Activated CD8-positive, alpha-beta T cell treated with anti-CD3 and anti-CD28 coated beads, Interleukin-2, amount 10 ng/mL, durations not matched to agents 7 days and 5 days (primary cell): ENCODE measurements at regions not wholly inside any gene's neighbourhood (a gene's known extent, or its start where the extent isn't known, plus 50 kb on each side); places are given as distances from the start of the nearest gene placed in this dataset.

ENCODE experiments used
- ATAC-seq: fragments of 150-1000 bp; cut with Tn5 transposase; one replicate; pipeline ENCODE4 v1.10.0; 2021; ENCODE audit warnings: moderate library complexity
- CTCF ChIA-PET: fragments of 350-600 bp; sonication (Branson Sonifier 250); formaldehyde crosslinking; loops from one replicate; lab custom pipeline; 2021; ENCODE audit warnings: antibody characterized with exemption; lab: Charles Lee
- POLR2A ChIA-PET: fragments of 350-600 bp; sonication (Branson Sonifier 250); formaldehyde crosslinking; loops from one replicate; lab custom pipeline; 2021; ENCODE audit warnings: antibody characterized with exemption; lab: Charles Lee
- DNase-seq: peaks from one replicate; pipeline ENCODE4 v3.0.0-alpha.2; 2020
- H3K27ac Mint-ChIP-seq: one replicate; pipeline ENCODE4 v1.8.0; 2021; ENCODE audit warnings: mild to moderate bottlenecking, mixed read lengths
- H3K27me3 Mint-ChIP-seq: one replicate; pipeline ENCODE4 v1.8.0; 2021; ENCODE audit warnings: low read depth, mixed read lengths
- H3K36me3 Mint-ChIP-seq: one replicate; pipeline ENCODE4 v1.8.0; 2021; ENCODE audit warnings: low read depth, mixed read lengths
- H3K4me1 Mint-ChIP-seq: one replicate; pipeline ENCODE4 v1.8.0; 2021; ENCODE audit warnings: low read depth, mixed read lengths
- H3K4me3 Mint-ChIP-seq: one replicate; pipeline ENCODE4 v1.8.0; 2021; ENCODE audit warnings: mild to moderate bottlenecking, mixed read lengths
- H3K9me3 Mint-ChIP-seq: one replicate; pipeline ENCODE4 v1.8.0; 2022; ENCODE audit warnings: mixed read lengths; ENCODE audit not compliant: insufficient read depth

DNA sequence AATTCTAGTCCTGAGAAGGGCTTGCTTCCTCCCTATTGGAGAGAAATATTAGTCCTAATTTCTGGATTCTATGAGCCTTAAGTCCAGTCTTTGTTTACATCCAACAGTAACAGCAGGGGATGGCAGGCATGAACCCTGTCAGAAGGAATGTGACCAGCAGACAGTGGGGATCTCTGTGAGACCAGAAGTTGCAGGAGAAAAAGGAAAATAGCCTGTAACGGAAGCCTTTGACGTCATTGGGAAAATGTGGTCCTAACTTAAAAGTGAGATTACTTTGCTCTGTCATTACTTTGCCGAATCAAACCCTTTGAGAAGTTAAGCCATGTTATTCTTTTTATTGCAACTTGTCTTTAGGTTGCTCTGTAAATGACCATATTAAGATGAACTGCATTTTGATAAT is 218.2 kb upstream of the PRICKLE1 start:
- POLR2A ChIA-PET: no interaction called here
- Mint-ChIP-seq H3K4me1 (no peaks in the 10 kb centered on the region), H3K27me3 (no peaks in the 10 kb centered on the region), H3K9me3 (no peaks in the 10 kb centered on the region), H3K27ac (no peak overlapping the region), H3K36me3 (no peaks in the 10 kb centered on the region), H3K4me3 (no peak overlapping the region)
- CTCF ChIA-PET: no interaction called here
- no peak for ATAC-seq
- DNase-seq: no peak

DNA sequence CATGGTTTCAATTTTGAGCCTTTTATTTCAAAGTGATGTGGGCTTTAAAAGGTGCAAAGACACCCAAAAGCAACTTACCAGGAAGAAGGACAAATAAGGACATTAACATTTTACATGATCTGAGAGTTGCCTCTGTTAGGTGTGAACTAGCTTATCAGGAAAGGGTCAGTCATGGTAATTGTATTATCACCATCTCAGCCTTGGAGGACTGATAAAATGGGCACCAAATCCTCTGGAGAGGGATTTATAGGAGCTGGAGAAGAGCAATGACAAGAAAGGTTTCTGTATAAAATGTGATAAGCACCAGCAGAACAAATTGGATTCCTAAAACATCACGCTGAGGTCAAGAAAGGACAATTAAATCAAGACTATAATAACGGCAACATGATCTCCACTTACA is 217.7 kb upstream of the PRICKLE1 start:
- Mint-ChIP-seq H3K4me3 (no peak overlapping the region), H3K36me3 (no peaks in the 10 kb centered on the region), H3K4me1 (no peaks in the 10 kb centered on the region), H3K9me3 (no peaks in the 10 kb centered on the region), H3K27ac (no peak overlapping the region), H3K27me3 (no peaks in the 10 kb centered on the region)
- ATAC-seq (no peak), DNase-seq (no peak)
- POLR2A ChIA-PET: no interaction called here
- CTCF ChIA-PET: no interaction called here

DNA sequence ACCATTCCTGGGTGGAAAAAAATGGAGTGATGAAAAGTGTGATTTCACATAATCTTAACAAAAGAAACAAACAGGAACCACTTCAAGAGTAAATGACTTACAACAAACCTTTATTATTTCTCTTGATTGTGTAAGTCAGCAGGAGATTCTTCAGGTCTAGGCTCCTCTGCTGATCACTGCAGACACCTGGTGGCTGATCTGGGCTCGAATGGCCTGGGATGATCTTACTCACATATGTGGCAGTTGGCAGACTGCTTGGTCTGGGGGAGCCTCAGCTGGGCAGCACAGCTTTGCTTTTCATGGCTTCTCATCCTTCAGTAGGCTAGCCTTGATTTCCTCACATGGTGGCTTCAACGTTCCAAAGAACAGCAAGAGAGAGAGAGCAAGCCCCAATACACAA is 215.4 kb upstream of the PRICKLE1 start:
- H3K27me3 Mint-ChIP-seq: no peaks in the 10 kb centered on the region
- H3K27ac Mint-ChIP-seq: no peak overlapping the region
- no peaks in the 10 kb centered on the region for H3K4me1 Mint-ChIP-seq
- DNase-seq: no peak
- no peaks in the 10 kb centered on the region for H3K9me3 Mint-ChIP-seq
- no peaks in the 10 kb centered on the region for H3K36me3 Mint-ChIP-seq
- CTCF ChIA-PET: no interaction called here
- no peak overlapping the region for H3K4me3 Mint-ChIP-seq
- no peak for ATAC-seq
- POLR2A ChIA-PET: no interaction called here

DNA sequence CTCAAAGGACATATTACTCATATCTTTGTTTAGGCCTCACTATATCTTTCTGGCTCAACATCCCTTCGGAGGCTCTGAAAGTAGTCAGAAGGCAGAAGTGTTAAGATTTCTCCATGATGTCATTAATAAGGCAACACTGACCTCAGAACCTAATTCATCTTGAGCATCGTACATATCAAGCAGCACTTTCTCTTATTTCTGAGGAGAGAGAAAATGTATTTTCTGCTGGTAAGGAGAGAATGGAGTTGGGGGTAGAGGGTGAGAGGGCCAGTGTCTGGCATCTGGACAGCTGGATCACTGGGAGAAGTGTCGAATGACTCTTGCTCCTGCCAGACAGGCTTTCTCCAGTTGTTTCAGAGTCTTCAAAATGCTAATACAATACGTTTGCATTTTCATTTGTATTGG is 213.2 kb upstream of the PRICKLE1 start:
- H3K27me3 Mint-ChIP-seq: no peaks in the 10 kb centered on the region
- ATAC-seq (no peak), DNase-seq (no peak)
- H3K4me1 Mint-ChIP-seq: no peaks in the 10 kb centered on the region
- no peaks in the 10 kb centered on the region for H3K36me3 Mint-ChIP-seq
- ChIA-PET POLR2A (no interaction called here), CTCF (no interaction called here)
- no peak overlapping the region for H3K4me3 Mint-ChIP-seq
- no peaks in the 10 kb centered on the region for H3K9me3 Mint-ChIP-seq
- H3K27ac Mint-ChIP-seq: no peak overlapping the region

DNA sequence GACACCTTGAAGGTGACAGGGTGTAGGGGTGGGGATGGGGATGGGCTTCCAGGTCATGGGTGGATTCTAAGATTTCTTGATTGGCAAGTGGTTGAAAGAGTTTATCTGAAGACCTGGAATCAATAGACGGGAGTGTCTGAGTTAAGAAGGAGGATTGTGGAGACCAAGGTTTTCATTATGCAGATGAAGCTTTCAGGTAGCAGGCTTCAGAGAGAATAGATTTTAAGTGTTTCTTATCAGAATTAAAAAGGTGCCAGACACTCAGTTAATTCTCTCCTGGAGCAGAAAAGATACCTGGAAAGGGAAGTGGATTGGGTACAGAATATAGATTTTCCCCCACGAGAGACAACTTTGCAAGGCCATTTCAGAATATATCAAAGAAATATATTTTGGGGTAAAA is 211.7 kb upstream of the PRICKLE1 start:
- ATAC-seq: no peak

DNA sequence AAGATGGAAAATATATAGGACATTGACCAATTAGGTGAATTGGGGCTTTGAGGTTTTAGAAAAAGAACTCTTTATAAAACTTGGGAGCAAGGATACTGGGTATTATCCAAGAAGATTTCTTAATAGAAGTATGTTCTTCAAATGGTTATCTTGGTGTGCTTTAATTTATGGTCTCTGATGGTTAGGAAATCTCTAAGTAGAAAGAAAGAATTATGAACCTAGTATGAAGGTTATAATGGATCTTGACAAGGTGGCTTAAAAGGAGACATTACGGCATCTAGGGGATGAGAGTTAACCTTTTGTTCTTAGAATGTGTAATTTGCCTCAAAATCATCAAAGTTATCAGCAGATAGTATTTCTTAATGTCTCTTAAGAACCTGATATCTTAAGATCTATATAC is 210.4 kb upstream of the PRICKLE1 start:
- ChIA-PET POLR2A (no interaction called here), CTCF (no interaction called here)
- no peak overlapping the region for H3K27ac Mint-ChIP-seq
- DNase-seq (no peak), ATAC-seq (no peak)
- no peaks in the 10 kb centered on the region for H3K36me3 Mint-ChIP-seq
- no peaks in the 10 kb centered on the region for H3K9me3 Mint-ChIP-seq
- H3K27me3 Mint-ChIP-seq: no peaks in the 10 kb centered on the region
- H3K4me1 Mint-ChIP-seq: no peaks in the 10 kb centered on the region
- H3K4me3 Mint-ChIP-seq: no peak overlapping the region

More for the DNA sequence above, 211.7 kb upstream of the PRICKLE1 start:
- no peaks in the 10 kb centered on the region for H3K9me3 Mint-ChIP-seq
- H3K4me1 Mint-ChIP-seq: no peaks in the 10 kb centered on the region
- no peak overlapping the region for H3K27ac Mint-ChIP-seq
- ChIA-PET POLR2A (no interaction called here), CTCF (no interaction called here)
- no peak for DNase-seq
- no peak overlapping the region for H3K4me3 Mint-ChIP-seq
- H3K27me3 Mint-ChIP-seq: no peaks in the 10 kb centered on the region
- no peaks in the 10 kb centered on the region for H3K36me3 Mint-ChIP-seq

DNA sequence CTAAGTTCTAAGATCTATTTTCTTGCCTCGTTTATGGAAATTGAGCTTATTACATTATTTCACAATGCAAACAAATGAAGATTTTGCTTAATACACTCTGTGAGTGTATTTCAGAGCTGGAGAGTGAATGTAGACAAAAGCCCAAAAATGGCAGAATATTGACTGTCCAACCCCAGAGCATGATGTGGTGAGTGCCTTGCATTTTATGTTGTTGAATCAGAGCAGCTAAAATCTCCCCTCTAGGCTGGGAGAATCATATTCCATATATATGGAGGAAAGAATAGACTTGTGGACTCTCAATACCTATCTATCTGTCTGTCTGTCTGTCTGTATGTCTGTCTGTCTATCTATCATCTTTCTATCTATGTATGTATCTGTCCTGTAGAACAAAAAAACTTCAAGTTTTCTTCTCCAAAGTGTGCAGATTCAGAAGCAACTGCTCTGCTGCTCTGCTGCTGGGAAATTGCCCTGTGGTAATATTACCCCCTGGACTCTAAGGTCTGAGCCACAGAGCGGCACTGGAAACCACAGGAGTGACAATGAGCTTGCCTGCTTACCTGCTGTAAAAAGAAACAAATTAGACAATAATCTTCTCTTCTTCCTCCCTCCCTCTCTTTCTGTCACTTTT is 209.4 kb upstream of the PRICKLE1 start:
- ChIA-PET CTCF (no interaction called here), POLR2A (no interaction called here)
- Mint-ChIP-seq H3K36me3 (no peaks in the 10 kb centered on the region), H3K27ac (no peak overlapping the region), H3K27me3 (no peaks in the 10 kb centered on the region), H3K9me3 (no peaks in the 10 kb centered on the region), H3K4me1 (no peaks in the 10 kb centered on the region), H3K4me3 (no peak overlapping the region)
- ATAC-seq (no peak), DNase-seq (no peak)

DNA sequence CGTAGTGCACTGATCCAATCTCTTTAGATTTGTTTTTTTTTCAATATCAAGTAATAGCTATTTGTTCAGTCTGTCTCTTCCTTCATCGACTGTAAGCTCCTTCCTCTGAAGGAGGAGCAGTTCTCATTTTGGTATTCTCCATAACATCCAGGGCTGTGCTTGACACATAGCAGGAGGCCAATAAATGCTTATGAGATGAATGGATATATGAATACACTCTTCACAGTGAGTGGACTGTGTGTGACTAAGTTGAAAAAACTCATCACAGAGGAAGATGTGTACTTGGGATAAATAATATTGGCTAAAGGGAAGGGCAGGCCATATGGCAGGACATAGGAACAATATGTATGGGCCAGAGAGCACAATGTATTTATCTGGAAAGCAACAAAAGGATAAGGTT is 205.3 kb upstream of the PRICKLE1 start:
- CTCF ChIA-PET: no interaction called here
- H3K27me3 Mint-ChIP-seq: no peaks in the 10 kb centered on the region
- ATAC-seq (no peak), DNase-seq (no peak)
- H3K9me3 Mint-ChIP-seq: no peaks in the 10 kb centered on the region
- H3K36me3 Mint-ChIP-seq: no peaks in the 10 kb centered on the region
- POLR2A ChIA-PET: no interaction called here
- H3K27ac Mint-ChIP-seq: no peak overlapping the region
- H3K4me1 Mint-ChIP-seq: no peaks in the 10 kb centered on the region
- H3K4me3 Mint-ChIP-seq: no peak overlapping the region

DNA sequence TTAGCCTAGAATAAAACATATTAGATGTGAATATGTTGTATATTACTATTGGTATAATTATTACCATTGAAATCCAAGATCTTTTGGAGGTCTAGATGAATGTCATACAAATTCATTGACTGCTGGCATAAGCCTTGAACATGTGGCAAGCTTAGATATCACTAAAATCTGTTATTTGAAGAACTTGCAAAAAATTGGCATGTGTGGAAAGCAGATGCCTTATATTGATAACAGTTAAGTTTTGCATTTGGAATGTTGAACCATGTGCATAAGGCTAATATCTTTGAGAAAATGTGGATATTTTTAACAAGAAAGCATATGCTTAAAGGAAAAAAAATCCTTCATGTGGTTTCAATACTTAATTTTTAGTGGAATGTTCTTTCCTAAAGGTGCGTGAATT is 203.6 kb upstream of the PRICKLE1 start:
- Mint-ChIP-seq H3K27ac (no peak overlapping the region), H3K36me3 (no peaks in the 10 kb centered on the region), H3K4me1 (no peaks in the 10 kb centered on the region), H3K4me3 (no peak overlapping the region), H3K27me3 (no peaks in the 10 kb centered on the region), H3K9me3 (no peaks in the 10 kb centered on the region)
- ChIA-PET CTCF (no interaction called here), POLR2A (no interaction called here)
- DNase-seq (no peak), ATAC-seq (no peak)

DNA sequence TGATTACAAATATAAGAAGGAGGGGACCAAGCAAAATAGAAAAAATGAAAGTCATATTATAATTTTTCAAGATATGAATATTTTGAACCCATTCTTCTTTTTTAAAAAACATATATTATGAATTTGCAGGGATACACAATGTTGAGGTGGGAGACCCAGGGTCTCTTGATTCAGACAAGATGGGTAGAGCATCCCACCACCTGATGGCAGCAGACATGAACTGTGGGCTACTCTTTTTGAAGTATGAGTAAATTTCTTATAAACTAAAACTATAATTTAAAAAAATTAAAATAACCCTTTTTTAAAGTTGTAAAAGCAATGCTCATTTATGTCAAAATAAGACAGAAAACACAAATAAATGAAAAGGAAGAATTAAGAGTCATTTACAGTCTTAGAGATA is 202.7 kb upstream of the PRICKLE1 start:
- DNase-seq: no peak
- CTCF ChIA-PET: no interaction called here
- Mint-ChIP-seq H3K27ac (no peak overlapping the region), H3K36me3 (no peaks in the 10 kb centered on the region), H3K4me1 (no peaks in the 10 kb centered on the region), H3K9me3 (no peaks in the 10 kb centered on the region), H3K27me3 (no peaks in the 10 kb centered on the region), H3K4me3 (no peak overlapping the region)
- POLR2A ChIA-PET: no interaction called here
- no peak for ATAC-seq

DNA sequence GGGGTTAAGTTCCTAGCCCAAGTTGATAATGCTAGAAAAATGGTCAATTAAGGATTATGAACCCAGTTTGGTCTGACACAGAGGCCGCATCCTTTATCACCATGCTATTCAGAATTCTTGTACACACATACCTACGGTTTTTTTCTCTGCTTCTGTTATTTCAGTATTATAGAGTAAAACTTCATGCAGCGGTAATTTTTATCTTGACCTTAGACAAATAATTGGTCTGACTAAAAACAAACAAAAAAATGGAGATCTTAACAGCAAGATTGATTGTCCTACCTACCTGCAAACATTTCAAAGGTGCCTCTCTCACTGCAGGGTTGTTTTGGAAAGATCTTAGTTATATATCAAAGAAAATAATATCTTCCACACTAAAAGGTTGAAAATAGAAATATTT is 201.9 kb upstream of the PRICKLE1 start:
- ATAC-seq (no peak), DNase-seq (no peak)
- CTCF ChIA-PET: no interaction called here
- POLR2A ChIA-PET: no interaction called here
- no peaks in the 10 kb centered on the region for H3K27me3 Mint-ChIP-seq
- H3K27ac Mint-ChIP-seq: no peak overlapping the region
- H3K36me3 Mint-ChIP-seq: no peaks in the 10 kb centered on the region
- H3K9me3 Mint-ChIP-seq: no peaks in the 10 kb centered on the region
- no peak overlapping the region for H3K4me3 Mint-ChIP-seq
- H3K4me1 Mint-ChIP-seq: no peaks in the 10 kb centered on the region

DNA sequence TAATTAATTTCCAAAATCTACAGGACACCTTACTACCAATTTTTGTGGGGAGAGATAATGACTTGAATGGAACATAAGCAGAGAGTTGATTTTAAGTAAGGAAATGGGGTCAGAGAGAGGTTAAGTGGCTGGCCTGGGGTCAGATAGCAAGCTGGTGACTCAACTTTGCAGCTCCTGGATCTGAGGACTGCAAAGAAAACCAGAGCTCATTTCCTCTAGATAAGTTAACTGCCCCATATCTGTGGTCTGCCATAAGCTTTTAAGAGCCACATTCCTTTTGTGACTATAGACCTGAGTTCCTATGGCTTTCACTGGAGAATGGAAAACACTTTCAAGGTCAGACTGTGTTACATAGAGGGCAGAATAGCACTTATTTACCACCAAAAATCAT is 201.2 kb upstream of the PRICKLE1 start:
- ATAC-seq: no peak
- no peak overlapping the region for H3K4me3 Mint-ChIP-seq
- CTCF ChIA-PET: no interaction called here

More for the DNA sequence above, 201.2 kb upstream of the PRICKLE1 start:
- POLR2A ChIA-PET: interaction anchor here (0.6 kb wide), 1 partner anchor 574 kb away, joined by 3 read pairs; no protein-coding TSS in a partner anchor
- Mint-ChIP-seq H3K27me3 (no peaks in the 10 kb centered on the region), H3K27ac (no peak overlapping the region), H3K36me3 (no peaks in the 10 kb centered on the region), H3K9me3 (no peaks in the 10 kb centered on the region), H3K4me1 (no peaks in the 10 kb centered on the region)
- no peak for DNase-seq
